Caco-2 (cell line): ENCODE measurements at regions not wholly inside any gene's neighbourhood (a gene's known extent, or its start where the extent isn't known, plus 50 kb on each side); places are given as distances from the start of the nearest gene placed in this dataset.

Source experiments
- BruUV-seq: library from RNA; stranded (reverse); fragments of 400-500 nt; replicated peaks from 2 replicates; lab custom pipeline; 2021; lab: Mats Ljungman, UMichigan
- CTCF ChIA-PET: fragments of 300-600 bp; sonication (Branson Sonifier 250); formaldehyde crosslinking; loops from one replicate; lab custom pipeline; 2022; ENCODE audit warnings: antibody characterized with exemption; lab: Charles Lee
- POLR2A ChIA-PET: fragments of 300-600 bp; sonication (Branson Sonifier 250); formaldehyde crosslinking; loops from one replicate; lab custom pipeline; 2022; ENCODE audit warnings: antibody characterized with exemption; lab: Charles Lee
- DNase-seq, 2 experiments: peaks; one replicate each; pipeline versions ENCODE4 v3.0.0 to v3.0.0-alpha.2; 2020 to 2022
- H3K27me3 ChIP-seq: replicated peaks from 2 replicates; pipeline ENCODE4 v1.6.0; 2011; ENCODE audit warnings: low read length; ENCODE audit not compliant: control insufficient read depth, insufficient read depth
- H3K36me3 ChIP-seq: 2 replicates; pipeline ENCODE4 v1.5.1; 2011; ENCODE audit warnings: low read length; ENCODE audit not compliant: control insufficient read depth, insufficient read depth
- H3K4me1 ChIP-seq: fragments of 250-450 bp; sonication (Bioruptor Pico); 2 replicates; pipeline ENCODE4 v1.5.1; 2020; ENCODE audit warnings: mild to moderate bottlenecking
- H3K4me3 ChIP-seq: 2 replicates; pipeline ENCODE4 v1.5.1; 2011; ENCODE audit warnings: low read depth, mild to moderate bottlenecking, control low read depth, low read length
- H3K9me3 ChIP-seq: fragments of 250-450 bp; sonication (Bioruptor Pico); 2 replicates; pipeline ENCODE4 v1.5.1; 2020; ENCODE audit warnings: mild to moderate bottlenecking, moderate library complexity
- H3K27ac Mint-ChIP-seq: one replicate; pipeline ENCODE4 v1.8.0; 2022; ENCODE audit warnings: mixed read lengths; ENCODE audit not compliant: unreplicated experiment
- H3K27me3 Mint-ChIP-seq: one replicate; pipeline ENCODE4 v1.8.0; 2022; ENCODE audit warnings: mixed read lengths; ENCODE audit not compliant: insufficient read depth, unreplicated experiment
- H3K36me3 Mint-ChIP-seq: one replicate; pipeline ENCODE4 v1.8.0; 2022; ENCODE audit warnings: mild to moderate bottlenecking, mixed read lengths; ENCODE audit not compliant: insufficient read depth, unreplicated experiment
- H3K4me1 Mint-ChIP-seq: one replicate; pipeline ENCODE4 v1.8.0; 2022; ENCODE audit warnings: low read depth, mixed read lengths; ENCODE audit not compliant: unreplicated experiment
- H3K4me3 Mint-ChIP-seq: one replicate; pipeline ENCODE4 v1.8.0; 2022; ENCODE audit warnings: mild to moderate bottlenecking, moderate library complexity, mixed read lengths; ENCODE audit not compliant: unreplicated experiment
- H3K9me3 Mint-ChIP-seq: one replicate; pipeline ENCODE4 v1.8.0; 2022; ENCODE audit warnings: mixed read lengths; ENCODE audit not compliant: unreplicated experiment
- intact Hi-C: fragments of 100-400 bp; cut with micrococcal nuclease; formaldehyde crosslinking; loops from one replicate; pipeline ENCODE4 v1.10.0; 2022; ENCODE audit not compliant: unreplicated experiment
- TF ChIP-seq, protein P1 (sequence below), 2 experiments: fragments of 200-600 bp in 1 of 2; IDR thresholded peaks; 1 replicate in 1 of 2; 2 replicates in 1 of 2; pipeline versions ENCODE4 v1.5.1 to v1.8.0; 2011 to 2022; ENCODE audit warnings: antibody characterized with exemption in 1 of 2, control low read depth in 1 of 2, inconsistent platforms in 1 of 2, low read depth in 1 of 2, low read length in 1 of 2, mild to moderate bottlenecking in 1 of 2, moderate library complexity in 1 of 2; ENCODE audit not compliant: insufficient read depth in 1 of 2, severe bottlenecking in 1 of 2, unreplicated experiment in 1 of 2

DNA sequence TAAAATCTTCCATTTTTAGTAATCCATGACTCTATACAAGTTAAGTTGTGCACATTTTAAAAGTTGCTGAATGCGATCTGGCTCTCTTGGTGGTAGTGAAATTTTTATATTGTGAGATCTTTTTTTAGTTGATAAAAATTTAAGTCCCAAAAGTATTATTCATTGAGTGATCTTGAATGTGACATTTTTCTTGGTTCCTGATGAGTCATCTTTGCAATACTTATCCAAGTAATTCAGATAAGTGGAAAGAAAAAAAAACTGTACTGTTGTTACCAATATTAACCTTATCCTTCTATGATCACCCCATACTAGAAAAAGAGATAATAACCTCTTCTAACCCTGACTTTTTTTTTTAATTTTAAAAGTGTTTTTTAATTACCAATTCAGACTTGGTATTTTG lies 601.3 kb downstream of the PSAT1 start:
- no peaks in the 10 kb centered on the region for H3K27me3 ChIP-seq
- H3K36me3 ChIP-seq, result no peaks in the 10 kb centered on the region
- Mint-ChIP-seq H3K4me1 (no peaks in the 10 kb centered on the region), H3K4me3 (no peak overlapping the region), H3K27me3 (no peaks in the 10 kb centered on the region), H3K36me3 (no peaks in the 10 kb centered on the region), H3K27ac (no peak overlapping the region), H3K9me3 (no peaks in the 10 kb centered on the region)
- DNase-seq, result no peak
- CTCF ChIA-PET, result no interaction called here
- intact Hi-C loops, result no loop called here
- no peaks in the 10 kb centered on the region for H3K9me3 ChIP-seq
- BruUV-seq, result no TSS peak
- POLR2A ChIA-PET, result no interaction called here
- TF ChIP-seq, protein P1, sequence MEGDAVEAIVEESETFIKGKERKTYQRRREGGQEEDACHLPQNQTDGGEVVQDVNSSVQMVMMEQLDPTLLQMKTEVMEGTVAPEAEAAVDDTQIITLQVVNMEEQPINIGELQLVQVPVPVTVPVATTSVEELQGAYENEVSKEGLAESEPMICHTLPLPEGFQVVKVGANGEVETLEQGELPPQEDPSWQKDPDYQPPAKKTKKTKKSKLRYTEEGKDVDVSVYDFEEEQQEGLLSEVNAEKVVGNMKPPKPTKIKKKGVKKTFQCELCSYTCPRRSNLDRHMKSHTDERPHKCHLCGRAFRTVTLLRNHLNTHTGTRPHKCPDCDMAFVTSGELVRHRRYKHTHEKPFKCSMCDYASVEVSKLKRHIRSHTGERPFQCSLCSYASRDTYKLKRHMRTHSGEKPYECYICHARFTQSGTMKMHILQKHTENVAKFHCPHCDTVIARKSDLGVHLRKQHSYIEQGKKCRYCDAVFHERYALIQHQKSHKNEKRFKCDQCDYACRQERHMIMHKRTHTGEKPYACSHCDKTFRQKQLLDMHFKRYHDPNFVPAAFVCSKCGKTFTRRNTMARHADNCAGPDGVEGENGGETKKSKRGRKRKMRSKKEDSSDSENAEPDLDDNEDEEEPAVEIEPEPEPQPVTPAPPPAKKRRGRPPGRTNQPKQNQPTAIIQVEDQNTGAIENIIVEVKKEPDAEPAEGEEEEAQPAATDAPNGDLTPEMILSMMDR (IDR thresholded peaks at IDR 0.05; ENCODE audit: insufficient read depth in 1 of 2, low read depth in 1 of 2, low read length in 1 of 2, severe bottlenecking in 1 of 2, unreplicated experiment in 1 of 2), result no peak
- no peaks in the 10 kb centered on the region for H3K4me1 ChIP-seq
- no peak overlapping the region for H3K4me3 ChIP-seq

DNA sequence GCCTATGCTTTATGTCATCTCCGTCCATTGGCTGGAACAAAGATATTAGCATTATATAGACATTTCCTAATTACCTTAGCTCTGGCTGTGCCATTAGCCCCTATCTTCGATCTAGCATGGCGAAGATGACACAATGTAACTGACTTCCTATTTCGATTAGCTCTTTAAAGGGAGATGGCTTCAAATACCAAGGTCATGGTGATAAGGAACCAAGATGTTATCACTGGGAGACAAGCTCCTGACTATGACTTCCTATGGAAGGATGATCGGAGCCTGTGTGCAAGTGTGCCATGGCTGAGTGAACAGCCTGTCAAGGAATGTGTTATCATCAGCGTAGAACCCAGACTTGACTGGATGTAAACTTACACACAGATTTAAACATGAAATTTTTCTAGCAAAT lies 602.1 kb downstream of the PSAT1 start:
- H3K4me1 Mint-ChIP-seq, result no peaks in the 10 kb centered on the region
- no peaks in the 10 kb centered on the region for H3K9me3 Mint-ChIP-seq
- no peaks in the 10 kb centered on the region for H3K36me3 Mint-ChIP-seq
- no peak overlapping the region for H3K4me3 Mint-ChIP-seq
- H3K36me3 ChIP-seq, result no peaks in the 10 kb centered on the region
- no TSS peak for BruUV-seq
- no peaks in the 10 kb centered on the region for H3K27me3 ChIP-seq
- ChIA-PET POLR2A (no interaction called here), CTCF (no interaction called here)
- no peak for DNase-seq
- H3K27me3 Mint-ChIP-seq, result no peaks in the 10 kb centered on the region
- H3K27ac Mint-ChIP-seq, result no peak overlapping the region
- no peaks in the 10 kb centered on the region for H3K9me3 ChIP-seq
- intact Hi-C loops, result no loop called here
- TF ChIP-seq, protein P1 (IDR thresholded peaks at IDR 0.05; ENCODE audit: insufficient read depth in 1 of 2, low read depth in 1 of 2, low read length in 1 of 2, severe bottlenecking in 1 of 2, unreplicated experiment in 1 of 2), result no peak
- no peak overlapping the region for H3K4me3 ChIP-seq
- no peaks in the 10 kb centered on the region for H3K4me1 ChIP-seq

DNA sequence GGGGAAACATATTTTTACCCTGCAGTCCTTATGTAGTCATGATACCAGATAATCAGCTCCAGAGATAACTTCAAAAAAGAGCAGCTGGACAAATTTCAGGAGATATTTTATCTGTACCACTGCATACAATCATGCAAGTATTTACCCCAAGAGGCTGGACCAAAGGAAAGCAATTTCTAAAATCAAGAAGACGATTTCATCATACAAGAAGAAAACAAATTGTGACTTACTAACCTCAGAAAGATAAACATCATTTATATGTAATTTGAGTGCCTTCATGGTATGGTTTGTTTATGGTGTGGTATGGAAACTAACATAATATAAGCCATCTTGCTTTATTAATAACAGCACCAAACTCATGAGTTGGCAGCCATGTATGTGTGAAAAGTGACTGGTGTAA lies 603.6 kb downstream of the PSAT1 start:
- CTCF ChIA-PET, result no interaction called here
- H3K27me3 ChIP-seq, result no peaks in the 10 kb centered on the region
- no peaks in the 10 kb centered on the region for H3K4me1 Mint-ChIP-seq

More for the DNA sequence above, 603.6 kb downstream of the PSAT1 start:
- Histone ChIP-seq H3K4me1 (no peaks in the 10 kb centered on the region), H3K9me3 (no peaks in the 10 kb centered on the region), H3K36me3 (no peaks in the 10 kb centered on the region), H3K4me3 (no peak overlapping the region)
- H3K27ac Mint-ChIP-seq, result no peak overlapping the region
- H3K4me3 Mint-ChIP-seq, result no peak overlapping the region
- DNase-seq, result no peak
- BruUV-seq, result no TSS peak
- POLR2A ChIA-PET, result no interaction called here
- no peaks in the 10 kb centered on the region for H3K9me3 Mint-ChIP-seq
- no peaks in the 10 kb centered on the region for H3K27me3 Mint-ChIP-seq
- intact Hi-C loops, result no loop called here
- TF ChIP-seq, protein P1 (IDR thresholded peaks at IDR 0.05; ENCODE audit: insufficient read depth in 1 of 2, low read depth in 1 of 2, low read length in 1 of 2, severe bottlenecking in 1 of 2, unreplicated experiment in 1 of 2), result no peak
- no peaks in the 10 kb centered on the region for H3K36me3 Mint-ChIP-seq
